ENCODE measurements at regions not wholly inside any gene's neighbourhood (a gene's known extent, or its start where the extent isn't known, plus 50 kb on each side); places are given as distances from the start of the nearest gene placed in this dataset.

DNA sequence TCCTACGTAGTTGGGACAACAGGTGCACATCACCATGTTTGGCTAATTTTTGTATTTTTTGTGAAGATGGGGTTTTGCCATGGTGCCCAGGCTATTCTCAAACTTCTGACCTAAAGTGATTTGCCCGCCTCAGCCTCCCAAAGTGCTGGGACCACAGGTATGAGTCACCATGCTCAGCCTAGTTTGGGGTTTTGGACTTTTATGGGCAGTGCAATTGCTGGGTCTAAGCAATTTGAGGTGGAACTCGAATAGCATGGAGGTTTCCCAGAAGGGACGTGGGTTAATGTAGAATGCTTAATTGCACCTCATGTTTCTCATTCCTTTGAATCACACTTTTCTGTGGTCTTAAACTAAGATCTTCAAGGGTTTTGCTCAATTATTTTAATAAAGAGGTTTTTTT lies 102.3 kb upstream of the EPHA4 start:
- Histone ChIP-seq H3K27ac (no peak overlapping the region), H3K9me3 (no peaks in the 10 kb centered on the region), H3K4me3 (no peak overlapping the region), H3K4me1 (no peaks in the 10 kb centered on the region), H3K27me3 (peaks cover 0 to 7% (median 0%) of the 10 kb centered on the region in 4 donors), H3K36me3 (no peaks in the 10 kb centered on the region)
- no peak for DNase-seq
- WGBS, 2 donors, result 78 to 82% methylated on average over 4 of the region's 4 CpGs
- intact Hi-C loops (cut with DNase I), result no loop called here
- TF ChIP-seq, protein P1, sequence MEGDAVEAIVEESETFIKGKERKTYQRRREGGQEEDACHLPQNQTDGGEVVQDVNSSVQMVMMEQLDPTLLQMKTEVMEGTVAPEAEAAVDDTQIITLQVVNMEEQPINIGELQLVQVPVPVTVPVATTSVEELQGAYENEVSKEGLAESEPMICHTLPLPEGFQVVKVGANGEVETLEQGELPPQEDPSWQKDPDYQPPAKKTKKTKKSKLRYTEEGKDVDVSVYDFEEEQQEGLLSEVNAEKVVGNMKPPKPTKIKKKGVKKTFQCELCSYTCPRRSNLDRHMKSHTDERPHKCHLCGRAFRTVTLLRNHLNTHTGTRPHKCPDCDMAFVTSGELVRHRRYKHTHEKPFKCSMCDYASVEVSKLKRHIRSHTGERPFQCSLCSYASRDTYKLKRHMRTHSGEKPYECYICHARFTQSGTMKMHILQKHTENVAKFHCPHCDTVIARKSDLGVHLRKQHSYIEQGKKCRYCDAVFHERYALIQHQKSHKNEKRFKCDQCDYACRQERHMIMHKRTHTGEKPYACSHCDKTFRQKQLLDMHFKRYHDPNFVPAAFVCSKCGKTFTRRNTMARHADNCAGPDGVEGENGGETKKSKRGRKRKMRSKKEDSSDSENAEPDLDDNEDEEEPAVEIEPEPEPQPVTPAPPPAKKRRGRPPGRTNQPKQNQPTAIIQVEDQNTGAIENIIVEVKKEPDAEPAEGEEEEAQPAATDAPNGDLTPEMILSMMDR (IDR thresholded peaks at IDR 0.05), result no peak
- TF ChIP-seq POLR2A (IDR thresholded peaks at IDR 0.05), result no peak

DNA sequence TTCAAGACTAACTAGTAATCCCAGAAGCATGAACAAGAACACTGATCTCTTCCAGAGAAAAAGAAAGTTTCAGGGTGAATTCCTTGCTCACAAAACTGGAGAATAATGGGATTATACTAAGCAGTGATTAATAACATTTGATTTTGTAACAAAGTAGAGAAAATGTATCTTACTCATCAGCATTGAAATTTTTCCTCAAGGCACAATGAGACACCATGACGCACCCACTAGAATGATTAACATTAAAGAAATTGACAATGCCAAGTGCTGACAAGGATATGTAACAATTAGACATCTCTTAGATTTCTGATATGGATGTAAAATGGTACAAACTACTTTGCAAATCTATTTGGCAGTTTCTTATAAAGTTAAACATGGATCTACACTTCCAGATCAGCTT lies 101.1 kb upstream of the EPHA4 start:
- Histone ChIP-seq H3K4me1 (no peaks in the 10 kb centered on the region), H3K9me3 (no peaks in the 10 kb centered on the region), H3K36me3 (no peaks in the 10 kb centered on the region), H3K4me3 (no peak overlapping the region), H3K27ac (no peak overlapping the region), H3K27me3 (peaks cover 0 to 7% (median 0%) of the 10 kb centered on the region in 4 donors)
- intact Hi-C loops (cut with DNase I), result no loop called here
- 31 to 63% methylated on average over 1 of the region's 1 CpG for WGBS, 2 donors
- no peak for TF ChIP-seq POLR2A (IDR thresholded peaks at IDR 0.05)
- TF ChIP-seq, protein P1 (IDR thresholded peaks at IDR 0.05), result no peak
- no peak for DNase-seq

DNA sequence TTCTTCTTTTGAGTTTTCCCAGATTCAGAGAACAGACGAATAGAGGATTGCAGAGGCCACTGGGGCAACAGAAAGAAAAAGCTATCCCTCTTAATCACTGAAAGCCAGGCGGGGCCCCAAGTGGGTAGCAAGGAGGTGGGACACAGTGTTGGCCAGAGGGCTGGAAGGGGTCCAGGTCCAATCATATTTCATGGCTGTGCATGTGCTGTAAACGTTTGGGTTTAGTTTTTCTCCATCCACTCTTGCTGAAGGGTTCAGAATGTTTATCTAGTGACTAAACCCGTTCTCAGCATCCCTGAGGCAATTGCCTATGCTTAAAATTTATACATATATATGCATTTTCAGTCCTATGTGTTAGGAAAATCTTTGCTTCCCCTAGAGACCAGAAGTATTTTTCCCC lies 99.4 kb upstream of the EPHA4 start:
- Histone ChIP-seq H3K27ac (no peak overlapping the region), H3K9me3 (no peaks in the 10 kb centered on the region), H3K4me3 (no peak overlapping the region), H3K4me1 (no peaks in the 10 kb centered on the region), H3K36me3 (no peaks in the 10 kb centered on the region), H3K27me3 (no peaks in the 10 kb centered on the region)
- no peak for TF ChIP-seq POLR2A (IDR thresholded peaks at IDR 0.05)
- TF ChIP-seq, protein P1 (IDR thresholded peaks at IDR 0.05), result no peak
- intact Hi-C loops (cut with DNase I), result no loop called here
- 24 to 32% methylated on average over 4 of the region's 4 CpGs for WGBS, 2 donors
- no peak for DNase-seq

DNA sequence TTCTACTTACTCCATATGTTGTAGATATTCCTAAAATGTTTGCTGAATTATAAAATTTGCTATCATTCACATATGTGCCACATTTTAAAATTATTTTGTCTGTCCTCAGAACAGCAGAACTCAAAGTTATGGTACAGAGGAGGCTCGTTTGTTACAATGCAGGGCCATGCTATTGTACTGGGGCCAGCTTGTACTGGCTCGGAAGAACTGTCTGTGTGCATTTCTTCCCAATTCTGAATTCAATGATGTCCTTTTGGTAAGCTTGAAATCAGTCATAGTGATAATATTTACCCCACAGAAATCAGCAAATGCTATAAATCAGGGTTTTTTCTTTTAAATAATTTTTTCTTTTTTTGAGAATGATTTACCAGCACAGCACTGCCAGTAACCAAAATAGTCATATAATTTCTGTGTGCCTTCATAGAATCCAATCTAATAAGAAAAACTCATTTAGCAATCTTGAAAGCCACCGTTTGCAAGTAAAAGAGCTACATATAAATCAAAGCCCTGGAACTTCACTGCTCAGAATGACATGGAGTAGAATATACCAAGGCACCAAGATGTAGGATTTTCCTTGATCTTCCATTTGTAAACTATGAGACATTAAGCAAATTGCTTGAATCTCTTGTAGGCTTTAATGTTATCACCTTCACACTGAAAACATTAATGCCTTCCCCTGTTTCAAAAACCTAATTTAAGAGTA lies 90.7 kb upstream of the EPHA4 start:
- no peak for DNase-seq
- Histone ChIP-seq H3K36me3 (no peaks in the 10 kb centered on the region), H3K4me1 (no peaks in the 10 kb centered on the region), H3K27ac (no peak overlapping the region), H3K9me3 (no peaks in the 10 kb centered on the region), H3K4me3 (no peak overlapping the region), H3K27me3 (no peaks in the 10 kb centered on the region)
- 48 to 65% methylated on average over 3 of the region's 3 CpGs for WGBS, 2 donors
- intact Hi-C loops (cut with DNase I), result no loop called here
- TF ChIP-seq, protein P1 (IDR thresholded peaks at IDR 0.05), result no peak

DNA sequence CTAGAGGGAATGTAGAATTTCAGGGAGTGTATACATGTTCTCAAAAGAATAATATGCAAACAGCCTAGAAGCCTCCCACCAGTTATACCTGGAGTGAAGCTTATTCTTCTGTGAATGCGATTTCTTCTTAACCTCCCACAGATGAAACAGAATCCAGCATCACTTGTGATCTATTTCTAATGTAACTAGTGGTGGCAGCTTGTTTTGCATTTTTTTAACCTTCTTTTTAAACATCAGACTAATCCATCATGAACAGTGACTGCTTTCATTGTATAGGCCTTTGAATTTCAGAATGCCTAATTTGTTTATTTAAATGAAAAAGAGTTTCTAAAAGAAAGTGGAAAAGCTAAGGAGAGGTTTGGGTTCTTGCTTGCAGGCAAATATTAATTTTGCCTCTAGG lies 85.7 kb upstream of the EPHA4 start:
- no peaks in the 10 kb centered on the region for H3K9me3 ChIP-seq
- H3K4me3 ChIP-seq, result no peak overlapping the region
- intact Hi-C loops (cut with DNase I), result no loop called here
- H3K27ac ChIP-seq, result no peak overlapping the region
- WGBS, 2 donors, result 41 to 46% methylated on average over 1 of the region's 1 CpG
- no peak for DNase-seq
- TF ChIP-seq, protein P1 (IDR thresholded peaks at IDR 0.05), result no peak
- no peak for TF ChIP-seq POLR2A (IDR thresholded peaks at IDR 0.05)
- H3K4me1 ChIP-seq, result no peaks in the 10 kb centered on the region
- no peaks in the 10 kb centered on the region for H3K27me3 ChIP-seq
- no peaks in the 10 kb centered on the region for H3K36me3 ChIP-seq
